ENCODE measurements at regions not wholly inside any gene's neighbourhood (a gene's known extent, or its start where the extent isn't known, plus 50 kb on each side); places are given as distances from the start of the nearest gene placed in this dataset.

DNA sequence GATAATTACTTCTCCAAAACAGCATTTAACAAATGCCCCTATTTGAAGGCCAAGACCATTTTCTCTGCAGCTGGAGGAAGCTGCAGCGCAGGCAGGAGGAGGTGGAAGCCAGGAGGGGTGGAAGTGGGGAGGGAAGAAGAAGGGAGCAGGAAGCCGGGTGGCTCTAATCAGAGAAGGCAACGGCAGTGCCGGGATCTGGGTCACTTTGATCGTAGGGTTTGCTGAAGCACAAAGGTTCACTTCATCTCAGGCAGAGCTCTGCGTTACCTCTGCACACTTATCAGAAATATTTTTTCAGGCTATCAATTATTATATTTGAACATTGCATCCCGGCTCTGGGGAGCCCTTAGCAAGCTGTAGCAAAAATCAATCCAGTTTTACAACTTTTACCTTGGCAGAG lies 315.8 kb upstream of the POU3F3 start:
- no peak overlapping the region for H3K27ac ChIP-seq
- DNase-seq (no peak), ATAC-seq (no peak)
- H3K27me3 ChIP-seq: no peaks in the 10 kb centered on the region
- H3K9me3 ChIP-seq: no peaks in the 10 kb centered on the region
- no peak for TF ChIP-seq POLR2A (IDR thresholded peaks at IDR 0.05)
- TF ChIP-seq, protein P1, sequence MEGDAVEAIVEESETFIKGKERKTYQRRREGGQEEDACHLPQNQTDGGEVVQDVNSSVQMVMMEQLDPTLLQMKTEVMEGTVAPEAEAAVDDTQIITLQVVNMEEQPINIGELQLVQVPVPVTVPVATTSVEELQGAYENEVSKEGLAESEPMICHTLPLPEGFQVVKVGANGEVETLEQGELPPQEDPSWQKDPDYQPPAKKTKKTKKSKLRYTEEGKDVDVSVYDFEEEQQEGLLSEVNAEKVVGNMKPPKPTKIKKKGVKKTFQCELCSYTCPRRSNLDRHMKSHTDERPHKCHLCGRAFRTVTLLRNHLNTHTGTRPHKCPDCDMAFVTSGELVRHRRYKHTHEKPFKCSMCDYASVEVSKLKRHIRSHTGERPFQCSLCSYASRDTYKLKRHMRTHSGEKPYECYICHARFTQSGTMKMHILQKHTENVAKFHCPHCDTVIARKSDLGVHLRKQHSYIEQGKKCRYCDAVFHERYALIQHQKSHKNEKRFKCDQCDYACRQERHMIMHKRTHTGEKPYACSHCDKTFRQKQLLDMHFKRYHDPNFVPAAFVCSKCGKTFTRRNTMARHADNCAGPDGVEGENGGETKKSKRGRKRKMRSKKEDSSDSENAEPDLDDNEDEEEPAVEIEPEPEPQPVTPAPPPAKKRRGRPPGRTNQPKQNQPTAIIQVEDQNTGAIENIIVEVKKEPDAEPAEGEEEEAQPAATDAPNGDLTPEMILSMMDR (IDR thresholded peaks at IDR 0.05): no peak
- intact Hi-C loops (cut with DNase I): no loop called here
- 47% methylated on average over 5 of the region's 7 CpGs for WGBS (ENCODE audit: insufficient coverage, low coverage, low lambda C conversion rate, missing lambda C conversion rate)
- H3K4me1 ChIP-seq: no peaks in the 10 kb centered on the region
- H3K36me3 ChIP-seq: no peaks in the 10 kb centered on the region
- H3K4me3 ChIP-seq: no peak overlapping the region

DNA sequence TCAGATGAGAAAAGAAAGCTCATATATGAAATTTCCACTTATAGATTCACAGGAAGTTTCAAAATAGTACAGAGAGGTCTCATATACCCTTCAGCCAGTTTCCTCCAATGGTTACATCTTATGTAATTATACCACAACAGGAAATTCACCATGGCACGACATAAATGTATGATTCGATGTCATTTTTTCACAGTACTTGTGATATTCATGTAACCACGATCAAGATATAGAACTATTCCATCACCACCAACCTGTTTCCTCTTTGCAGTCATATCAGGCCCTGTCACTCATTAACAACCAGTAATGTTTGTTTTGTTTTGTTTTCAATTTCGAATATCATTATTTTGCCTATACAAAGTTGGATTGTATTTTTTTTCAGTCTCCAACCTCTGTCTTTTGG lies 314.3 kb upstream of the POU3F3 start:
- Histone ChIP-seq H3K4me1 (no peaks in the 10 kb centered on the region), H3K27me3 (no peaks in the 10 kb centered on the region), H3K27ac (no peak overlapping the region), H3K36me3 (no peaks in the 10 kb centered on the region), H3K4me3 (no peak overlapping the region), H3K9me3 (no peaks in the 10 kb centered on the region)
- WGBS (ENCODE audit: insufficient coverage, low coverage, low lambda C conversion rate, missing lambda C conversion rate): 40% methylated on average over 4 of the region's 4 CpGs
- DNase-seq (no peak), ATAC-seq (no peak)
- intact Hi-C loops (cut with DNase I): no loop called here
- no peak for TF ChIP-seq POLR2A (IDR thresholded peaks at IDR 0.05)
- TF ChIP-seq, protein P1 (IDR thresholded peaks at IDR 0.05): no peak

DNA sequence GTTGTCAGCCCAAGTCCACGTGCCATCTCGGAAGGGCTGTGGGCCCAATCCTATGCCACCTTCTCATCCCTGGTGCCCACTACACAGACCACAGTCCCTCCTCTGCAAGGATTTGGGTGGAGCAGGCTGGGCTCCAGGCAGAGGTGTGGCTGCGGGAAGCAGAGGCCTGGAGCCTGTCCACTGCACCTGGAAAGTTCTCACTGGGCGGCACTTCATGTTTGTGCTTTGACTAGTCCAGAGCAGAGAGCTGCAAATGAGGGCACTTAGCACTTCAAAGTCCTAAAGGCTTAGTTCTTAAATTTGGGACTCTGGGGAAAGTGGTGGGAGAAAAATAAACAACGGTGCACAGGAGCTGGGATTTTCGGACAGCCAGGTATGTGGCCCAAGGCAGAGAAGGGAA lies 308.9 kb upstream of the POU3F3 start:
- H3K27ac ChIP-seq: no peak overlapping the region
- no peaks in the 10 kb centered on the region for H3K27me3 ChIP-seq
- no peaks in the 10 kb centered on the region for H3K4me1 ChIP-seq
- TF ChIP-seq, protein P1 (IDR thresholded peaks at IDR 0.05): no peak
- no peak for TF ChIP-seq POLR2A (IDR thresholded peaks at IDR 0.05)
- WGBS (ENCODE audit: insufficient coverage, low coverage, low lambda C conversion rate, missing lambda C conversion rate): 69% methylated on average over 4 of the region's 6 CpGs
- intact Hi-C loops (cut with DNase I): no loop called here
- no peak overlapping the region for H3K4me3 ChIP-seq
- no peaks in the 10 kb centered on the region for H3K9me3 ChIP-seq
- no peaks in the 10 kb centered on the region for H3K36me3 ChIP-seq
- DNase-seq (no peak), ATAC-seq (no peak)

DNA sequence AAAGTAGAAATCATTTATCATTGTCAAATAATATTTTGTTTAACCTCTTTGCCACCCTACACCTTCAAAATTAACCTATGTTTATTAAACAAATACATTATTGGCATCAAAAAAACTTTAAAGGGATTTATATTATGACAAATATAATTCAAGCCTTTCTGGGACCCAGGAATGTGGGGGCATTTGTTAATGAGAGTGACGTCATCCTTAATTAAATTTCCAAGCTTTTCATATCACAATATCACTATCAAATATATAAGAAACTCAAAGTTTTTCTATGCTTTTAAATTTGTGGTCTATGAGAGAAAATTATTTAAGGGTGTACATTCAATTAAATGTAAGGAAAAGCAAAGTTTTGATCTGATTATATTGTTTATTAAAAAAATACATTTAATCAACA lies 307.4 kb upstream of the POU3F3 start:
- no peak overlapping the region for H3K4me3 ChIP-seq
- no peaks in the 10 kb centered on the region for H3K4me1 ChIP-seq
- DNase-seq (no peak), ATAC-seq (no peak)
- intact Hi-C loops (cut with DNase I): no loop called here
- H3K9me3 ChIP-seq: no peaks in the 10 kb centered on the region
- H3K27me3 ChIP-seq: no peaks in the 10 kb centered on the region
- WGBS (ENCODE audit: insufficient coverage, low coverage, low lambda C conversion rate, missing lambda C conversion rate): 33% methylated on average over 1 of the region's 1 CpG
- H3K36me3 ChIP-seq: no peaks in the 10 kb centered on the region
- no peak for TF ChIP-seq POLR2A (IDR thresholded peaks at IDR 0.05)
- TF ChIP-seq, protein P1 (IDR thresholded peaks at IDR 0.05): no peak
- H3K27ac ChIP-seq: no peak overlapping the region

DNA sequence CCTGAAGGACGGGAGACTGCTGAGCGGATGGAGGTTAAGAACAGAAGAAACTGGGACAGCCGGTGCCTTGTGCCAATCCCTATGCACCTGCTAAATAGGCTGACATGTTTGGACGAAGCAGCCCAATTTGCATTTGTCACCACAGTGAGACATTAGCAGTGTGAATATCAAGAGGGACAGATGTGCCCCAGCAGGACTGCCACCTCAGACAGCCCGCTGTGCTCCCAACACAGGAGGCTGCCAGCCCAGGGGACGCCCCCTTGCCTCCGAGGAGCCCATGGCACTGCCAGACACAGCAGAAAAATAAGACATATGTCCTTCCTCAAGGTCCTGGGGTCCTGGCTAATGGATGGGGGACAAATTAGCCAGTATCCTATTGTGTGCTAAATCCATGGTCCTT lies 306.7 kb upstream of the POU3F3 start:
- DNase-seq (no peak), ATAC-seq (no peak)
- 52% methylated on average over 4 of the region's 7 CpGs for WGBS (ENCODE audit: insufficient coverage, low coverage, low lambda C conversion rate, missing lambda C conversion rate)
- H3K4me1 ChIP-seq: no peaks in the 10 kb centered on the region
- no peak for TF ChIP-seq POLR2A (IDR thresholded peaks at IDR 0.05)
- TF ChIP-seq, protein P1 (IDR thresholded peaks at IDR 0.05): no peak
- H3K27ac ChIP-seq: no peak overlapping the region
- H3K4me3 ChIP-seq: no peak overlapping the region
- no peaks in the 10 kb centered on the region for H3K9me3 ChIP-seq
- H3K36me3 ChIP-seq: no peaks in the 10 kb centered on the region
- intact Hi-C loops (cut with DNase I): no loop called here
- H3K27me3 ChIP-seq: no peaks in the 10 kb centered on the region
